ENCODE measurements at regions not wholly inside any gene's neighbourhood (a gene's known extent, or its start where the extent isn't known, plus 50 kb on each side); places are given as distances from the start of the nearest gene placed in this dataset.

DNA sequence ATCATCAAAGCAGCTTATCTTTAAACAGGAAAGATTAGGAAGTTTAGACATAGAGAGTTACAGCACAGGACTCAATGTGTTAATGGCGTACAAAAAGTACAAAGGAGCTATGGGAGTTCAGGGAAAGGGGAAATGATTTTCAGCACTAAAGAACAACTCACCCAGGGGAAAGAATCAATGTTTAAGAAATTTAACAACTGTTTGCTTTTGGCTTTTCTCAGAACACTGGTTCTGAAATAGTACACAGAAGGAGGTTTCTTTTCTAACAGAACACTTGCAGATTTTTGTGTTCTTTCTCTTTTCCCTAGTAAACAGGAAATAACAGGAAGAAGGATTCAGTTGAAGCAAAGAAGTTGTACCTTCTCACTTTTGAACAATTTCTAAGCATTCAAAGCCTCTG, 71.3 kb upstream of the GHR start:
- H3K23me2 ChIP-seq (ENCODE audit: insufficient read length, low read depth, low read length, poor library complexity, severe bottlenecking) = no peaks in the 10 kb centered on the region
- no peak overlapping the region for H2BK20ac ChIP-seq (ENCODE audit: low read depth, low read length, poor library complexity, severe bottlenecking)
- H2BK5ac ChIP-seq (ENCODE audit: insufficient read length, low read length) = no peak overlapping the region
- Mint-ChIP-seq H3K4me1 (no peaks in the 10 kb centered on the region), H3K27me3 (ENCODE audit: low read depth) (no peaks in the 10 kb centered on the region; the same call in 1 of the 2 replicates), H3K9me3 (peaks cover 19 to 42% of the 10 kb centered on the region in 2 experiments), H3K27ac (no peak overlapping the region), H3K36me3 (ENCODE audit: insufficient read depth in 1 of 3, low read depth in 3 of 3) (peaks cover 8 to 13% (median 11%) of the 10 kb centered on the region in 3 experiments), H3K4me3 (no peak overlapping the region)
- H3K4me1 ChIP-seq (ENCODE audit: insufficient read depth, low read length) = no peaks in the 10 kb centered on the region
- no peak overlapping the region for H3K27ac ChIP-seq (ENCODE audit: insufficient read length, low read depth, low read length)
- no peak overlapping the region for H2BK120ac ChIP-seq (ENCODE audit: low read depth, low read length, poor library complexity, severe bottlenecking)
- H3K27me3 ChIP-seq (ENCODE audit: insufficient read depth, low read length) = no peaks in the 10 kb centered on the region
- H3K23ac ChIP-seq (ENCODE audit: insufficient read length, low read depth, low read length) = no peak overlapping the region
- no peak overlapping the region for H3T11ph ChIP-seq (ENCODE audit: low read length)
- H3K79me1 ChIP-seq (ENCODE audit: insufficient read depth, low read depth, low read length, poor library complexity, severe bottlenecking) = no peaks in the 10 kb centered on the region
- no peak overlapping the region for H3K4ac ChIP-seq (ENCODE audit: low read depth, low read length)
- TF ChIP-seq, protein P1, sequence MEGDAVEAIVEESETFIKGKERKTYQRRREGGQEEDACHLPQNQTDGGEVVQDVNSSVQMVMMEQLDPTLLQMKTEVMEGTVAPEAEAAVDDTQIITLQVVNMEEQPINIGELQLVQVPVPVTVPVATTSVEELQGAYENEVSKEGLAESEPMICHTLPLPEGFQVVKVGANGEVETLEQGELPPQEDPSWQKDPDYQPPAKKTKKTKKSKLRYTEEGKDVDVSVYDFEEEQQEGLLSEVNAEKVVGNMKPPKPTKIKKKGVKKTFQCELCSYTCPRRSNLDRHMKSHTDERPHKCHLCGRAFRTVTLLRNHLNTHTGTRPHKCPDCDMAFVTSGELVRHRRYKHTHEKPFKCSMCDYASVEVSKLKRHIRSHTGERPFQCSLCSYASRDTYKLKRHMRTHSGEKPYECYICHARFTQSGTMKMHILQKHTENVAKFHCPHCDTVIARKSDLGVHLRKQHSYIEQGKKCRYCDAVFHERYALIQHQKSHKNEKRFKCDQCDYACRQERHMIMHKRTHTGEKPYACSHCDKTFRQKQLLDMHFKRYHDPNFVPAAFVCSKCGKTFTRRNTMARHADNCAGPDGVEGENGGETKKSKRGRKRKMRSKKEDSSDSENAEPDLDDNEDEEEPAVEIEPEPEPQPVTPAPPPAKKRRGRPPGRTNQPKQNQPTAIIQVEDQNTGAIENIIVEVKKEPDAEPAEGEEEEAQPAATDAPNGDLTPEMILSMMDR (conservative IDR thresholded peaks at IDR 0.05) = no peak
- no peak overlapping the region for H2BK15ac ChIP-seq (ENCODE audit: low read depth, low read length)
- no peak overlapping the region for H3K18ac ChIP-seq (ENCODE audit: insufficient read length, low read depth, low read length)
- H3K4me2 ChIP-seq (ENCODE audit: insufficient read depth, insufficient read length, low read length) = no peak overlapping the region
- H4K5ac ChIP-seq (ENCODE audit: insufficient read length, low read depth, low read length) = no peak overlapping the region
- H2AK5ac ChIP-seq (ENCODE audit: insufficient read length, low read length) = no peak overlapping the region
- peaks cover 4% of the 10 kb centered on the region for H3K9me3 ChIP-seq (ENCODE audit: control insufficient read depth, low read depth, low read length)
- no peak overlapping the region for H4K91ac ChIP-seq (ENCODE audit: insufficient read length, low read depth, low read length)
- H4K8ac ChIP-seq (replicated peaks; ENCODE audit: insufficient read length, low read depth, low read length) = no peak overlapping the region
- H2AFZ ChIP-seq (ENCODE audit: low read length) = no peak overlapping the region
- no peak overlapping the region for H3K56ac ChIP-seq (ENCODE audit: insufficient read length, low read depth, low read length)
- H4K20me1 ChIP-seq (ENCODE audit: control insufficient read depth, insufficient read depth, insufficient read length) = no peaks in the 10 kb centered on the region
- no peak for DNase-seq
- WGBS (ENCODE audit: extremely low coverage, insufficient read length, low lambda C conversion rate) = no CpG with 5 or more reads among the region's 1 CpG
- no peaks in the 10 kb centered on the region for H3K79me2 ChIP-seq (ENCODE audit: insufficient read depth, low read length)
- no peak overlapping the region for H3K14ac ChIP-seq (ENCODE audit: insufficient read depth, low read length)
- no peak overlapping the region for H3K9ac ChIP-seq (ENCODE audit: extremely low read depth, insufficient read length, low read length)
- H2BK12ac ChIP-seq (ENCODE audit: insufficient read length, low read depth, low read length) = no peak overlapping the region
